ENCODE measurements at regions not wholly inside any gene's neighbourhood (a gene's known extent, or its start where the extent isn't known, plus 50 kb on each side); places are given as distances from the start of the nearest gene placed in this dataset.
"Not testable (repeated sequence)": the region's sequence is repeated elsewhere in the genome, so short reads cannot be mapped to it uniquely, and the experiment has no call there.

- not testable (repeated sequence) for H3K27ac ChIP-seq (ENCODE audit: low read depth, low read length, severe bottlenecking); H3K4me1 ChIP-seq (ENCODE audit: control insufficient read depth, insufficient read depth, low read length, poor library complexity, severe bottlenecking); H3K36me3 ChIP-seq (ENCODE audit: control insufficient read depth, insufficient read depth, low read length); H3K4me3 ChIP-seq (ENCODE audit: extremely low read depth, insufficient read depth, low read length, poor library complexity, severe bottlenecking); H3K9me3 ChIP-seq (ENCODE audit: control insufficient read depth, low read length)
- WGBS, 2 experiments (ENCODE audit: insufficient coverage in 2 of 2) = 70 to 85% methylated on average over 2 of the region's 3 CpGs
Observed at GRCh38 chr17:54465443-54465842, 435.2 kb upstream of the TOM1L1 start.

GRCh38 chr17:54466875-54467274 lies 433.8 kb upstream of the TOM1L1 start:
- Histone ChIP-seq H3K4me1 (ENCODE audit: control insufficient read depth, insufficient read depth, low read length, poor library complexity, severe bottlenecking) (no peaks in the 10 kb centered on the region), H3K4me3 (ENCODE audit: extremely low read depth, insufficient read depth, low read length, poor library complexity, severe bottlenecking) (no peak overlapping the region), H3K9me3 (ENCODE audit: control insufficient read depth, low read length) (no peaks in the 10 kb centered on the region), H3K27ac (ENCODE audit: low read depth, low read length, severe bottlenecking) (no peak overlapping the region), H3K36me3 (ENCODE audit: control insufficient read depth, insufficient read depth, low read length) (no peaks in the 10 kb centered on the region)
- WGBS, 2 experiments (ENCODE audit: insufficient coverage in 2 of 2) = no CpG with 5 or more reads among the region's 1 CpG

GRCh38 chr17:54482843-54483242 lies 417.8 kb upstream of the TOM1L1 start:
- H3K4me1 ChIP-seq (ENCODE audit: control insufficient read depth, insufficient read depth, low read length, poor library complexity, severe bottlenecking) = no peaks in the 10 kb centered on the region
- 100% methylated on average over 4 of the region's 6 CpGs for WGBS, 2 experiments (ENCODE audit: insufficient coverage in 2 of 2)
- no peaks in the 10 kb centered on the region for H3K9me3 ChIP-seq (ENCODE audit: control insufficient read depth, low read length)
- H3K36me3 ChIP-seq (ENCODE audit: control insufficient read depth, insufficient read depth, low read length) = no peaks in the 10 kb centered on the region
- no peak overlapping the region for H3K4me3 ChIP-seq (ENCODE audit: extremely low read depth, insufficient read depth, low read length, poor library complexity, severe bottlenecking)
- no peak overlapping the region for H3K27ac ChIP-seq (ENCODE audit: low read depth, low read length, severe bottlenecking)

GRCh38 chr17:54493691-54494090 lies 407.0 kb upstream of the TOM1L1 start:
- no peaks in the 10 kb centered on the region for H3K4me1 ChIP-seq (ENCODE audit: control insufficient read depth, insufficient read depth, low read length, poor library complexity, severe bottlenecking)
- no peaks in the 10 kb centered on the region for H3K36me3 ChIP-seq (ENCODE audit: control insufficient read depth, insufficient read depth, low read length)
- H3K9me3 ChIP-seq (ENCODE audit: control insufficient read depth, low read length) = no peaks in the 10 kb centered on the region
- H3K27ac ChIP-seq (ENCODE audit: low read depth, low read length, severe bottlenecking) = no peak overlapping the region
- H3K4me3 ChIP-seq (ENCODE audit: extremely low read depth, insufficient read depth, low read length, poor library complexity, severe bottlenecking) = no peak overlapping the region

- WGBS, 2 experiments (ENCODE audit: insufficient coverage in 2 of 2) = 90 to 100% methylated on average over 5 to 6 of the region's 9 CpGs
- Histone ChIP-seq H3K4me3 (ENCODE audit: extremely low read depth, insufficient read depth, low read length, poor library complexity, severe bottlenecking) (no peak overlapping the region), H3K4me1 (ENCODE audit: control insufficient read depth, insufficient read depth, low read length, poor library complexity, severe bottlenecking) (no peaks in the 10 kb centered on the region)
Observed at GRCh38 chr17:54494721-54495715, 405.6 kb upstream of the TOM1L1 start.

GRCh38 chr17:54505404-54505803 lies 395.2 kb upstream of the TOM1L1 start:
- Histone ChIP-seq H3K36me3 (ENCODE audit: control insufficient read depth, insufficient read depth, low read length) (no peaks in the 10 kb centered on the region), H3K9me3 (ENCODE audit: control insufficient read depth, low read length) (peaks cover 5% of the 10 kb centered on the region), H3K27ac (ENCODE audit: low read depth, low read length, severe bottlenecking) (no peak overlapping the region), H3K4me3 (ENCODE audit: extremely low read depth, insufficient read depth, low read length, poor library complexity, severe bottlenecking) (no peak overlapping the region), H3K4me1 (ENCODE audit: control insufficient read depth, insufficient read depth, low read length, poor library complexity, severe bottlenecking) (no peaks in the 10 kb centered on the region)

More at GRCh38 chr17:54494721-54495715, 405.6 kb upstream of the TOM1L1 start:
- Histone ChIP-seq H3K9me3 (ENCODE audit: control insufficient read depth, low read length) (no peaks in the 10 kb centered on the region), H3K36me3 (ENCODE audit: control insufficient read depth, insufficient read depth, low read length) (no peaks in the 10 kb centered on the region), H3K27ac (ENCODE audit: low read depth, low read length, severe bottlenecking) (no peak overlapping the region)

GRCh38 chr17:54518706-54519105 lies 381.9 kb upstream of the TOM1L1 start:
- Histone ChIP-seq H3K9me3 (ENCODE audit: control insufficient read depth, low read length) (no peaks in the 10 kb centered on the region), H3K4me1 (ENCODE audit: control insufficient read depth, insufficient read depth, low read length, poor library complexity, severe bottlenecking) (no peaks in the 10 kb centered on the region)
- WGBS, 2 experiments (ENCODE audit: insufficient coverage in 2 of 2) = 100% methylated on average over 1 to 2 of the region's 2 CpGs

GRCh38 chr17:54521137-54521536 lies 379.5 kb upstream of the TOM1L1 start:
- no peaks in the 10 kb centered on the region for H3K36me3 ChIP-seq (ENCODE audit: control insufficient read depth, insufficient read depth, low read length)
- no peak overlapping the region for H3K4me3 ChIP-seq (ENCODE audit: extremely low read depth, insufficient read depth, low read length, poor library complexity, severe bottlenecking)
- H3K9me3 ChIP-seq (ENCODE audit: control insufficient read depth, low read length) = no peaks in the 10 kb centered on the region
- H3K27ac ChIP-seq (ENCODE audit: low read depth, low read length, severe bottlenecking) = no peak overlapping the region
- no peaks in the 10 kb centered on the region for H3K4me1 ChIP-seq (ENCODE audit: control insufficient read depth, insufficient read depth, low read length, poor library complexity, severe bottlenecking)
- 100% methylated on average over 1 to 2 of the region's 4 CpGs for WGBS, 2 experiments (ENCODE audit: insufficient coverage in 2 of 2)

More at GRCh38 chr17:54518706-54519105, 381.9 kb upstream of the TOM1L1 start:
- Histone ChIP-seq H3K36me3 (ENCODE audit: control insufficient read depth, insufficient read depth, low read length) (no peaks in the 10 kb centered on the region), H3K27ac (ENCODE audit: low read depth, low read length, severe bottlenecking) (no peak overlapping the region), H3K4me3 (ENCODE audit: extremely low read depth, insufficient read depth, low read length, poor library complexity, severe bottlenecking) (no peak overlapping the region)

- Histone ChIP-seq H3K27ac (ENCODE audit: low read depth, low read length, severe bottlenecking) (no peak overlapping the region), H3K4me1 (ENCODE audit: control insufficient read depth, insufficient read depth, low read length, poor library complexity, severe bottlenecking) (no peaks in the 10 kb centered on the region), H3K4me3 (ENCODE audit: extremely low read depth, insufficient read depth, low read length, poor library complexity, severe bottlenecking) (no peak overlapping the region), H3K9me3 (ENCODE audit: control insufficient read depth, low read length) (no peaks in the 10 kb centered on the region), H3K36me3 (ENCODE audit: control insufficient read depth, insufficient read depth, low read length) (no peaks in the 10 kb centered on the region)
- no CpG with 5 or more reads among the region's 2 CpGs for WGBS, 2 experiments (ENCODE audit: insufficient coverage in 2 of 2)
Observed at GRCh38 chr17:54524501-54524900, 376.2 kb upstream of the TOM1L1 start.

- Histone ChIP-seq H3K9me3 (ENCODE audit: control insufficient read depth, low read length) (no peaks in the 10 kb centered on the region), H3K36me3 (ENCODE audit: control insufficient read depth, insufficient read depth, low read length) (no peaks in the 10 kb centered on the region), H3K27ac (ENCODE audit: low read depth, low read length, severe bottlenecking) (no peak overlapping the region), H3K4me3 (ENCODE audit: extremely low read depth, insufficient read depth, low read length, poor library complexity, severe bottlenecking) (no peak overlapping the region), H3K4me1 (ENCODE audit: control insufficient read depth, insufficient read depth, low read length, poor library complexity, severe bottlenecking) (no peaks in the 10 kb centered on the region)
- 64% methylated on average over 2 of the region's 2 CpGs for WGBS, 2 experiments (ENCODE audit: insufficient coverage in 2 of 2)
Observed at GRCh38 chr17:54527941-54528340, 372.7 kb upstream of the TOM1L1 start.

GRCh38 chr17:54530398-54530797 lies 370.3 kb upstream of the TOM1L1 start:
- no peak overlapping the region for H3K4me3 ChIP-seq (ENCODE audit: extremely low read depth, insufficient read depth, low read length, poor library complexity, severe bottlenecking)
- H3K4me1 ChIP-seq (ENCODE audit: control insufficient read depth, insufficient read depth, low read length, poor library complexity, severe bottlenecking) = no peaks in the 10 kb centered on the region
- no peak overlapping the region for H3K27ac ChIP-seq (ENCODE audit: low read depth, low read length, severe bottlenecking)
- H3K9me3 ChIP-seq (ENCODE audit: control insufficient read depth, low read length) = no peaks in the 10 kb centered on the region
- no peaks in the 10 kb centered on the region for H3K36me3 ChIP-seq (ENCODE audit: control insufficient read depth, insufficient read depth, low read length)
- WGBS, 2 experiments (ENCODE audit: insufficient coverage in 2 of 2) = 86 to 100% methylated on average over 3 of the region's 3 CpGs

All from mesodermal cell (in vitro differentiated cells).